Panc1 (cell line): ENCODE measurements at regions not wholly inside any gene's neighbourhood (a gene's known extent, or its start where the extent isn't known, plus 50 kb on each side); places are given as distances from the start of the nearest gene placed in this dataset.

Source experiments
- CTCF ChIP-seq: fragments of 450-650 bp; IDR thresholded peaks from 2 replicates; pipeline ENCODE4 v1.5.1; 2017; ENCODE audit warnings: mild to moderate bottlenecking
- TF ChIP-seq, protein P1 (sequence below), 2 experiments: IDR thresholded peaks; 2 replicates each; pipeline ENCODE4 v1.6.1; 2011 to 2012; ENCODE audit warnings: low read depth in 2 of 2, control low read depth in 1 of 2, low read length in 1 of 2, mild to moderate bottlenecking in 1 of 2, moderate library complexity in 1 of 2; ENCODE audit not compliant: insufficient read depth in 1 of 2

- no peak for TF ChIP-seq CTCF
- TF ChIP-seq, protein P1, sequence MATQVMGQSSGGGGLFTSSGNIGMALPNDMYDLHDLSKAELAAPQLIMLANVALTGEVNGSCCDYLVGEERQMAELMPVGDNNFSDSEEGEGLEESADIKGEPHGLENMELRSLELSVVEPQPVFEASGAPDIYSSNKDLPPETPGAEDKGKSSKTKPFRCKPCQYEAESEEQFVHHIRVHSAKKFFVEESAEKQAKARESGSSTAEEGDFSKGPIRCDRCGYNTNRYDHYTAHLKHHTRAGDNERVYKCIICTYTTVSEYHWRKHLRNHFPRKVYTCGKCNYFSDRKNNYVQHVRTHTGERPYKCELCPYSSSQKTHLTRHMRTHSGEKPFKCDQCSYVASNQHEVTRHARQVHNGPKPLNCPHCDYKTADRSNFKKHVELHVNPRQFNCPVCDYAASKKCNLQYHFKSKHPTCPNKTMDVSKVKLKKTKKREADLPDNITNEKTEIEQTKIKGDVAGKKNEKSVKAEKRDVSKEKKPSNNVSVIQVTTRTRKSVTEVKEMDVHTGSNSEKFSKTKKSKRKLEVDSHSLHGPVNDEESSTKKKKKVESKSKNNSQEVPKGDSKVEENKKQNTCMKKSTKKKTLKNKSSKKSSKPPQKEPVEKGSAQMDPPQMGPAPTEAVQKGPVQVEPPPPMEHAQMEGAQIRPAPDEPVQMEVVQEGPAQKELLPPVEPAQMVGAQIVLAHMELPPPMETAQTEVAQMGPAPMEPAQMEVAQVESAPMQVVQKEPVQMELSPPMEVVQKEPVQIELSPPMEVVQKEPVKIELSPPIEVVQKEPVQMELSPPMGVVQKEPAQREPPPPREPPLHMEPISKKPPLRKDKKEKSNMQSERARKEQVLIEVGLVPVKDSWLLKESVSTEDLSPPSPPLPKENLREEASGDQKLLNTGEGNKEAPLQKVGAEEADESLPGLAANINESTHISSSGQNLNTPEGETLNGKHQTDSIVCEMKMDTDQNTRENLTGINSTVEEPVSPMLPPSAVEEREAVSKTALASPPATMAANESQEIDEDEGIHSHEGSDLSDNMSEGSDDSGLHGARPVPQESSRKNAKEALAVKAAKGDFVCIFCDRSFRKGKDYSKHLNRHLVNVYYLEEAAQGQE (IDR thresholded peaks at IDR 0.05; ENCODE audit: insufficient read depth in 1 of 2, low read depth in 2 of 2, low read length in 1 of 2), result no peak
These were observed 293.7 kb downstream of the DNAJB9 start for GRCh38 chr7:108863227-108863848.
